ENCODE measurements at regions not wholly inside any gene's neighbourhood (a gene's known extent, or its start where the extent isn't known, plus 50 kb on each side); places are given as distances from the start of the nearest gene placed in this dataset.

- no peak overlapping the region for H3K4me2 ChIP-seq (ENCODE audit: insufficient read depth, low read length)
- H3K79me2 ChIP-seq (ENCODE audit: insufficient read depth, low read length), result no peaks in the 10 kb centered on the region
- H3K4me3 ChIP-seq (ENCODE audit: insufficient read depth, low read length), result no peak overlapping the region
- peaks cover 8% of the 10 kb centered on the region for H3K27me3 ChIP-seq (ENCODE audit: insufficient read depth, low read length)
- TF ChIP-seq CTCF (IDR thresholded peaks at IDR 0.05; ENCODE audit: extremely low read depth, low read depth, low read length), result no peak
- no peak overlapping the region for H2AFZ ChIP-seq (ENCODE audit: low read length)
- H3K27ac ChIP-seq (ENCODE audit: low read depth, low read length), result no peak overlapping the region
- no peaks in the 10 kb centered on the region for H4K20me1 ChIP-seq (ENCODE audit: insufficient read depth, low read length)
- no peak for DNase-seq (ENCODE audit: insufficient read length, low spot score, missing footprints)
- no peaks in the 10 kb centered on the region for H3K36me3 ChIP-seq (ENCODE audit: insufficient read depth, low read length)
- H3K9me3 ChIP-seq (ENCODE audit: low read depth, low read length), result no peaks in the 10 kb centered on the region
- no peaks in the 10 kb centered on the region for H3K4me1 ChIP-seq (ENCODE audit: insufficient read depth, low read length)
These were observed 473.7 kb upstream of the PODXL start for GRCh38 chr7:132030086-132030568.

GRCh38 chr7:132029369-132030085 is 473.1 kb upstream of the PODXL start:
- no peaks in the 10 kb centered on the region for H3K36me3 ChIP-seq (ENCODE audit: insufficient read depth, low read length)
- no peak overlapping the region for H2AFZ ChIP-seq (ENCODE audit: low read length)
- no peak for TF ChIP-seq CTCF (IDR thresholded peaks at IDR 0.05; ENCODE audit: extremely low read depth, low read depth, low read length)
- H3K4me1 ChIP-seq (ENCODE audit: insufficient read depth, low read length), result no peaks in the 10 kb centered on the region
- no peaks in the 10 kb centered on the region for H3K79me2 ChIP-seq (ENCODE audit: insufficient read depth, low read length)
- DNase-seq (ENCODE audit: insufficient read length, low spot score, missing footprints), result peak; percentile 49
- H3K9me3 ChIP-seq (ENCODE audit: low read depth, low read length), result no peaks in the 10 kb centered on the region
- no peak overlapping the region for H3K4me2 ChIP-seq (ENCODE audit: insufficient read depth, low read length)
- no peaks in the 10 kb centered on the region for H4K20me1 ChIP-seq (ENCODE audit: insufficient read depth, low read length)
- no peak overlapping the region for H3K27ac ChIP-seq (ENCODE audit: low read depth, low read length)
- H3K4me3 ChIP-seq (ENCODE audit: insufficient read depth, low read length), result no peak overlapping the region
- H3K27me3 ChIP-seq (ENCODE audit: insufficient read depth, low read length), result peaks cover 12% of the 10 kb centered on the region

GRCh38 chr7:132028144-132028920 is 471.9 kb upstream of the PODXL start:
- DNase-seq (ENCODE audit: insufficient read length, low spot score, missing footprints), result no peak
- H3K27me3 ChIP-seq (ENCODE audit: insufficient read depth, low read length), result peaks cover 17% of the 10 kb centered on the region
- H3K27ac ChIP-seq (ENCODE audit: low read depth, low read length), result no peak overlapping the region
- no peaks in the 10 kb centered on the region for H3K9me3 ChIP-seq (ENCODE audit: low read depth, low read length)
- no peaks in the 10 kb centered on the region for H4K20me1 ChIP-seq (ENCODE audit: insufficient read depth, low read length)
- TF ChIP-seq CTCF (IDR thresholded peaks at IDR 0.05; ENCODE audit: extremely low read depth, low read depth, low read length), result no peak
- H3K4me2 ChIP-seq (ENCODE audit: insufficient read depth, low read length), result no peak overlapping the region
- H3K4me1 ChIP-seq (ENCODE audit: insufficient read depth, low read length), result no peaks in the 10 kb centered on the region
- H3K36me3 ChIP-seq (ENCODE audit: insufficient read depth, low read length), result no peaks in the 10 kb centered on the region
- no peaks in the 10 kb centered on the region for H3K79me2 ChIP-seq (ENCODE audit: insufficient read depth, low read length)
- no peak overlapping the region for H3K4me3 ChIP-seq (ENCODE audit: insufficient read depth, low read length)
- no peak overlapping the region for H2AFZ ChIP-seq (ENCODE audit: low read length)

GRCh38 chr7:132024290-132024689 is 467.9 kb upstream of the PODXL start:
- Histone ChIP-seq H3K4me1 (ENCODE audit: insufficient read depth, low read length) (no peaks in the 10 kb centered on the region), H3K9me3 (ENCODE audit: low read depth, low read length) (no peaks in the 10 kb centered on the region), H3K27ac (ENCODE audit: low read depth, low read length) (no peak overlapping the region), H4K20me1 (ENCODE audit: insufficient read depth, low read length) (no peaks in the 10 kb centered on the region), H3K4me3 (ENCODE audit: insufficient read depth, low read length) (no peak overlapping the region), H2AFZ (ENCODE audit: low read length) (no peak overlapping the region), H3K27me3 (ENCODE audit: insufficient read depth, low read length) (peaks cover 15% of the 10 kb centered on the region), H3K4me2 (ENCODE audit: insufficient read depth, low read length) (no peak overlapping the region), H3K36me3 (ENCODE audit: insufficient read depth, low read length) (no peaks in the 10 kb centered on the region), H3K79me2 (ENCODE audit: insufficient read depth, low read length) (no peaks in the 10 kb centered on the region)
- DNase-seq (ENCODE audit: insufficient read length, low spot score, missing footprints), result no peak
- TF ChIP-seq CTCF (IDR thresholded peaks at IDR 0.05; ENCODE audit: extremely low read depth, low read depth, low read length), result no peak

All from osteoblast (primary cell).